ENCODE measurements at regions not wholly inside any gene's neighbourhood (a gene's known extent, or its start where the extent isn't known, plus 50 kb on each side); places are given as distances from the start of the nearest gene placed in this dataset.

- Histone ChIP-seq H3K4me1 (ENCODE audit: control insufficient read depth, insufficient read depth, low read length) (no peaks in the 10 kb centered on the region), H3K36me3 (ENCODE audit: control insufficient read depth, insufficient read depth, low read length) (no peaks in the 10 kb centered on the region), H3K27ac (ENCODE audit: low read length) (no peak overlapping the region), H3K9me3 (ENCODE audit: control insufficient read depth, insufficient read depth, low read depth, low read length) (no peaks in the 10 kb centered on the region), H3K27me3 (ENCODE audit: control insufficient read depth, insufficient read depth, low read length) (no peaks in the 10 kb centered on the region), H3K4me3 (ENCODE audit: low read depth in 2 of 2, low read length in 2 of 2) (no peak overlapping the region)
- in situ Hi-C loops (cut with HindIII; ENCODE audit: low pct_unique_long_range_greater_than_20kb, low sequenced_read_pairs) = no loop called here
- no peak for ATAC-seq
- ChIA-PET CTCF (no interaction called here), POLR2A (no interaction called here)
- no peak for TF ChIP-seq POLR2AphosphoS5 (IDR thresholded peaks at IDR 0.05; ENCODE audit: low read depth, low read length)
- TF ChIP-seq, protein P1, sequence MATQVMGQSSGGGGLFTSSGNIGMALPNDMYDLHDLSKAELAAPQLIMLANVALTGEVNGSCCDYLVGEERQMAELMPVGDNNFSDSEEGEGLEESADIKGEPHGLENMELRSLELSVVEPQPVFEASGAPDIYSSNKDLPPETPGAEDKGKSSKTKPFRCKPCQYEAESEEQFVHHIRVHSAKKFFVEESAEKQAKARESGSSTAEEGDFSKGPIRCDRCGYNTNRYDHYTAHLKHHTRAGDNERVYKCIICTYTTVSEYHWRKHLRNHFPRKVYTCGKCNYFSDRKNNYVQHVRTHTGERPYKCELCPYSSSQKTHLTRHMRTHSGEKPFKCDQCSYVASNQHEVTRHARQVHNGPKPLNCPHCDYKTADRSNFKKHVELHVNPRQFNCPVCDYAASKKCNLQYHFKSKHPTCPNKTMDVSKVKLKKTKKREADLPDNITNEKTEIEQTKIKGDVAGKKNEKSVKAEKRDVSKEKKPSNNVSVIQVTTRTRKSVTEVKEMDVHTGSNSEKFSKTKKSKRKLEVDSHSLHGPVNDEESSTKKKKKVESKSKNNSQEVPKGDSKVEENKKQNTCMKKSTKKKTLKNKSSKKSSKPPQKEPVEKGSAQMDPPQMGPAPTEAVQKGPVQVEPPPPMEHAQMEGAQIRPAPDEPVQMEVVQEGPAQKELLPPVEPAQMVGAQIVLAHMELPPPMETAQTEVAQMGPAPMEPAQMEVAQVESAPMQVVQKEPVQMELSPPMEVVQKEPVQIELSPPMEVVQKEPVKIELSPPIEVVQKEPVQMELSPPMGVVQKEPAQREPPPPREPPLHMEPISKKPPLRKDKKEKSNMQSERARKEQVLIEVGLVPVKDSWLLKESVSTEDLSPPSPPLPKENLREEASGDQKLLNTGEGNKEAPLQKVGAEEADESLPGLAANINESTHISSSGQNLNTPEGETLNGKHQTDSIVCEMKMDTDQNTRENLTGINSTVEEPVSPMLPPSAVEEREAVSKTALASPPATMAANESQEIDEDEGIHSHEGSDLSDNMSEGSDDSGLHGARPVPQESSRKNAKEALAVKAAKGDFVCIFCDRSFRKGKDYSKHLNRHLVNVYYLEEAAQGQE (IDR thresholded peaks at IDR 0.05; ENCODE audit: insufficient read depth in 1 of 2, low read depth in 2 of 2, low read length in 1 of 2) = no peak
- TF ChIP-seq, protein P2, sequence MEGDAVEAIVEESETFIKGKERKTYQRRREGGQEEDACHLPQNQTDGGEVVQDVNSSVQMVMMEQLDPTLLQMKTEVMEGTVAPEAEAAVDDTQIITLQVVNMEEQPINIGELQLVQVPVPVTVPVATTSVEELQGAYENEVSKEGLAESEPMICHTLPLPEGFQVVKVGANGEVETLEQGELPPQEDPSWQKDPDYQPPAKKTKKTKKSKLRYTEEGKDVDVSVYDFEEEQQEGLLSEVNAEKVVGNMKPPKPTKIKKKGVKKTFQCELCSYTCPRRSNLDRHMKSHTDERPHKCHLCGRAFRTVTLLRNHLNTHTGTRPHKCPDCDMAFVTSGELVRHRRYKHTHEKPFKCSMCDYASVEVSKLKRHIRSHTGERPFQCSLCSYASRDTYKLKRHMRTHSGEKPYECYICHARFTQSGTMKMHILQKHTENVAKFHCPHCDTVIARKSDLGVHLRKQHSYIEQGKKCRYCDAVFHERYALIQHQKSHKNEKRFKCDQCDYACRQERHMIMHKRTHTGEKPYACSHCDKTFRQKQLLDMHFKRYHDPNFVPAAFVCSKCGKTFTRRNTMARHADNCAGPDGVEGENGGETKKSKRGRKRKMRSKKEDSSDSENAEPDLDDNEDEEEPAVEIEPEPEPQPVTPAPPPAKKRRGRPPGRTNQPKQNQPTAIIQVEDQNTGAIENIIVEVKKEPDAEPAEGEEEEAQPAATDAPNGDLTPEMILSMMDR (IDR thresholded peaks at IDR 0.05) = no peak
- TF ChIP-seq SIN3A (IDR thresholded peaks at IDR 0.05; ENCODE audit: borderline replicate concordance, insufficient read depth, low read depth, low read length) = no peak
- no peak for TF ChIP-seq TCF7L2 (IDR thresholded peaks at IDR 0.05; ENCODE audit: low read depth, low read length)
- BruUV-seq (replicated peaks) = no TSS peak
- intact Hi-C loops (cut with micrococcal nuclease; ENCODE audit: unreplicated experiment) = no loop called here
- DNase-seq (ENCODE audit: low read depth, low spot score) = no peak
Observed at GRCh38 chr1:4379451-4380175, 274.8 kb upstream of the AJAP1 start.

DNA sequence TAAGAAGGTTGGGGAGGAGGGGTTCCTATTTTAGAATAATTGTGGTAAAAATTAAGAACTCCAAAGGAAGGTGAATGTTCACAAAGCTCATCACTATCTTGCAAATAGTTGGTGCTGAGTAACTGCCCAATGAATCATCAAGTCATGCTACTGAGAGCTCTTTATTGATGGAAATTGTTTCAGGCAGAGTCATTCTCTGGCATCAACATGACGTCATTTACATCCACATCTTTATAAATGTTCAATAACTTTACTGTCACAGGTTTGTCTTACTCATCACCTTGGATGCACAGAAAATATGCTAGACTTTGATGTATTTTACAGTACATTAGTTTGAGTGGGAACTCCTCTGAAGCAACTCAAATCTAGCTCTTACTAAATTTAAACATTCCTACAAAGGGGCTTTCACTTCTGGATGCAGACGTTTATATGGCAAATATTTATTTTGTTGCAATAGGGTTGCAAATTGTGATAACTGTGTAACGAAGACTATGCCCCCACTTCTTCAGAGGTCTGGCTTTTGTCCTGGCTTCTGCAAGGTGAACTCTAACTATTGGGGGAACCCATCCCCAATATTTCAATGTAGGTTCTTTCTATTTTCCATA is 273.7 kb upstream of the AJAP1 start:
- POLR2A ChIA-PET = no interaction called here
- H3K27ac ChIP-seq (ENCODE audit: low read length) = no peak overlapping the region
- BruUV-seq (replicated peaks) = no TSS peak

More for the DNA sequence above, 273.7 kb upstream of the AJAP1 start:
- ATAC-seq (no peak), DNase-seq (ENCODE audit: low read depth, low spot score) (no peak)
- intact Hi-C loops (cut with micrococcal nuclease; ENCODE audit: unreplicated experiment) = no loop called here
- Histone ChIP-seq H3K4me1 (ENCODE audit: control insufficient read depth, insufficient read depth, low read length) (no peaks in the 10 kb centered on the region), H3K9me3 (ENCODE audit: control insufficient read depth, insufficient read depth, low read depth, low read length) (no peaks in the 10 kb centered on the region), H3K4me3 (ENCODE audit: low read depth in 2 of 2, low read length in 2 of 2) (no peak overlapping the region), H3K36me3 (ENCODE audit: control insufficient read depth, insufficient read depth, low read length) (no peaks in the 10 kb centered on the region), H3K27me3 (ENCODE audit: control insufficient read depth, insufficient read depth, low read length) (no peaks in the 10 kb centered on the region)
- CTCF ChIA-PET = no interaction called here
- in situ Hi-C loops (cut with HindIII; ENCODE audit: low pct_unique_long_range_greater_than_20kb, low sequenced_read_pairs) = no loop called here
- TF ChIP-seq, protein P2 (IDR thresholded peaks at IDR 0.05) = no peak
- TF ChIP-seq, protein P1 (IDR thresholded peaks at IDR 0.05; ENCODE audit: insufficient read depth in 1 of 2, low read depth in 2 of 2, low read length in 1 of 2) = no peak
- TF ChIP-seq TCF7L2 (IDR thresholded peaks at IDR 0.05; ENCODE audit: low read depth, low read length) (no peak), SIN3A (IDR thresholded peaks at IDR 0.05; ENCODE audit: borderline replicate concordance, insufficient read depth, low read depth, low read length) (no peak)

Data from Panc1 (cell line).